ENCODE measurements at regions not wholly inside any gene's neighbourhood (a gene's known extent, or its start where the extent isn't known, plus 50 kb on each side); places are given as distances from the start of the nearest gene placed in this dataset.

GRCh38 chr7:68288144-68288593 is 1291.5 kb downstream of the TYW1 start:
- CTCF ChIA-PET, result no interaction called here
- TF ChIP-seq ZFHX2 (tag by site-specific recombination; conservative IDR thresholded peaks at IDR 0.05) (no peak), PRDM4 (tag by site-specific recombination; IDR thresholded peaks at IDR 0.05) (no peak)
- H3K9me3 ChIP-seq (ENCODE audit: control insufficient read depth, insufficient read depth, low read depth, low read length), result no peaks in the 10 kb centered on the region
- POLR2A ChIA-PET, result no interaction called here
- H3K36me3 ChIP-seq (ENCODE audit: control insufficient read depth in 2 of 2, insufficient read depth in 1 of 2, low read length in 2 of 2), result no peaks in the 10 kb centered on the region
- no peak overlapping the region for H3K4me3 ChIP-seq (ENCODE audit: low read depth, low read length)
- H3K4me1 ChIP-seq (ENCODE audit: control insufficient read depth, insufficient read depth, low read length), result no peaks in the 10 kb centered on the region
- H3K27ac ChIP-seq (ENCODE audit: extremely low read depth, low read depth, low read length), result no peak overlapping the region

- Histone ChIP-seq H3K36me3 (ENCODE audit: control insufficient read depth in 2 of 2, insufficient read depth in 1 of 2, low read length in 2 of 2) (no peaks in the 10 kb centered on the region), H3K4me1 (ENCODE audit: control insufficient read depth, insufficient read depth, low read length) (no peaks in the 10 kb centered on the region), H3K9me3 (ENCODE audit: control insufficient read depth, insufficient read depth, low read depth, low read length) (no peaks in the 10 kb centered on the region), H3K27ac (ENCODE audit: extremely low read depth, low read depth, low read length) (no peak overlapping the region), H3K4me3 (ENCODE audit: low read depth, low read length) (no peak overlapping the region)
- TF ChIP-seq TRIM28 (IDR thresholded peaks at IDR 0.05; ENCODE audit: borderline replicate concordance, low read length), result no peak
- TF ChIP-seq CTCF (tag by site-specific recombination; IDR thresholded peaks at IDR 0.05), result no peak
- 0 out of 2 replicates have a peak, but pooled peaks have one; percentile 19 for TF ChIP-seq ZNF146 (tag by site-specific recombination; IDR thresholded peaks at IDR 0.05)
- ChIA-PET POLR2A (no interaction called here), CTCF (no interaction called here)
Measured at GRCh38 chr7:68291710-68292109, 1295.1 kb downstream of the TYW1 start.

- ChIA-PET POLR2A (no interaction called here), CTCF (no interaction called here)
- Histone ChIP-seq H3K9me3 (ENCODE audit: control insufficient read depth, insufficient read depth, low read depth, low read length) (no peaks in the 10 kb centered on the region), H3K4me3 (ENCODE audit: low read depth, low read length) (no peak overlapping the region), H3K4me1 (ENCODE audit: control insufficient read depth, insufficient read depth, low read length) (no peaks in the 10 kb centered on the region), H3K27ac (ENCODE audit: extremely low read depth, low read depth, low read length) (no peak overlapping the region), H3K36me3 (ENCODE audit: control insufficient read depth in 2 of 2, insufficient read depth in 1 of 2, low read length in 2 of 2) (no peaks in the 10 kb centered on the region)
- TF ChIP-seq GLI2 (tag by site-specific recombination; IDR thresholded peaks at IDR 0.05; ENCODE audit: borderline replicate concordance, low read depth) (no peak), ZNF157 (tag by site-specific recombination; IDR thresholded peaks at IDR 0.05) (no peak), OSR2 (tag by site-specific recombination; IDR thresholded peaks at IDR 0.05) (no peak), ZNF324 (tag by site-specific recombination; IDR thresholded peaks at IDR 0.05) (no peak), ZBTB44 (tag by site-specific recombination; IDR thresholded peaks at IDR 0.05) (no peak), ZNF561 (tag by site-specific recombination; IDR thresholded peaks at IDR 0.05; ENCODE audit: borderline replicate concordance) (no peak)
Measured at GRCh38 chr7:68295386-68295785, 1298.8 kb downstream of the TYW1 start.

GRCh38 chr7:68304536-68304935 is 1293.7 kb upstream of the AUTS2 start:
- Histone ChIP-seq H3K9me3 (ENCODE audit: control insufficient read depth, insufficient read depth, low read depth, low read length) (no peaks in the 10 kb centered on the region), H3K36me3 (ENCODE audit: control insufficient read depth in 2 of 2, insufficient read depth in 1 of 2, low read length in 2 of 2) (no peaks in the 10 kb centered on the region), H3K4me1 (ENCODE audit: control insufficient read depth, insufficient read depth, low read length) (no peaks in the 10 kb centered on the region), H3K27ac (ENCODE audit: extremely low read depth, low read depth, low read length) (no peak overlapping the region), H3K4me3 (ENCODE audit: low read depth, low read length) (no peak overlapping the region)
- POLR2A ChIA-PET, result no interaction called here
- CTCF ChIA-PET, result no interaction called here
- TF ChIP-seq ZNF776 (tag by site-specific recombination; IDR thresholded peaks at IDR 0.05; ENCODE audit: borderline replicate concordance) (no peak), ZNF560 (tag by site-specific recombination; IDR thresholded peaks at IDR 0.05; ENCODE audit: borderline replicate concordance) (no peak), PRDM4 (tag by site-specific recombination; IDR thresholded peaks at IDR 0.05) (no peak), ZNF155 (tag by site-specific recombination; IDR thresholded peaks at IDR 0.05) (no peak), ZFP37 (tag by site-specific recombination; IDR thresholded peaks at IDR 0.05) (no peak), ZNF704 (tag by site-specific recombination; IDR thresholded peaks at IDR 0.05) (no peak), GLIS1 (tag by site-specific recombination; IDR thresholded peaks at IDR 0.05) (no peak), ZNF549 (tag by site-specific recombination; IDR thresholded peaks at IDR 0.05) (no peak)

Measured in HEK293 (cell line).